HCT116 (cell line): ENCODE measurements at regions not wholly inside any gene's neighbourhood (a gene's known extent, or its start where the extent isn't known, plus 50 kb on each side); places are given as distances from the start of the nearest gene placed in this dataset.

Experiments used
- ATAC-seq: fragments of 200-7000 bp; cut with Tn5 transposase; 2 replicates; pipeline ENCODE4 v1.9.1; 2020; ENCODE audit warnings: mild to moderate bottlenecking, moderate library complexity
- BruUV-seq: library from RNA; stranded (reverse); fragments of 400-500 nt; replicated peaks from 2 replicates; lab custom pipeline; 2021; lab: Mats Ljungman, UMichigan
- CTCF ChIA-PET: fragments of 300-600 bp; sonication (Branson Sonifier 250); formaldehyde crosslinking; loops from one replicate; lab custom pipeline; 2021; ENCODE audit warnings: antibody characterized with exemption; lab: Charles Lee
- POLR2A ChIA-PET: fragments of 300-600, 350-600 bp; sonication (Branson Sonifier 250); formaldehyde crosslinking; loops from one replicate; lab custom pipeline; 2021; ENCODE audit warnings: antibody characterized with exemption; lab: Charles Lee
- RAD21 ChIA-PET, 2 experiments: fragments of 300-600 bp; sonication (Branson Sonifier 250); formaldehyde crosslinking; loops; one replicate each; lab custom pipeline; 2023; ENCODE audit warnings: low total read pairs in 2 of 2; ENCODE audit not compliant: uncharacterized antibody in 2 of 2, unreplicated experiment in 2 of 2, low non-redundant PET in 1 of 2; lab: Charles Lee
- DNase-seq: peaks from one replicate; pipeline ENCODE4 v3.0.0-alpha.2; 2010; ENCODE audit warnings: low read depth, low spot score
- H2AFZ ChIP-seq: fragments of 200-600 bp; shearing (Covaris generic), sonication (generic); 2 replicates; pipeline ENCODE4 v1.6.1; 2017; ENCODE audit warnings: low read depth, mixed run types, mixed read lengths, antibody characterized with exemption, low read length; ENCODE audit not compliant: poor library complexity, severe bottlenecking
- H3K27ac ChIP-seq: 2 replicates; pipeline ENCODE4 v1.5.1; 2012; ENCODE audit warnings: low read depth, low read length
- H3K27me3 ChIP-seq: fragments of 200-600 bp; sonication (generic); 2 replicates; pipeline ENCODE4 v1.6.1; 2016; ENCODE audit warnings: mixed run types, low read length, mixed read lengths; ENCODE audit not compliant: insufficient read depth
- H3K36me3 ChIP-seq, 2 experiments: fragments of 200-500 bp in 1 of 2; fragments of 200-600 bp in 1 of 2; sonication (Bioruptor generic) in 1 of 2; sonication (generic) in 1 of 2; 2 replicates each; pipeline versions ENCODE4 v1.5.1 to v1.6.1; 2014 to 2016; ENCODE audit warnings: low read length in 2 of 2, inconsistent platforms in 1 of 2, mixed read lengths in 1 of 2, mixed run types in 1 of 2; ENCODE audit not compliant: insufficient read depth in 2 of 2, control insufficient read depth in 1 of 2
- H3K4me1 ChIP-seq, 2 experiments: fragments of 200-600 bp in 1 of 2; sonication (generic) in 1 of 2; 2 replicates each; pipeline versions ENCODE4 v1.5.1 to v1.6.1; 2012 to 2017; ENCODE audit warnings: low read length in 2 of 2, inconsistent platforms in 1 of 2, mild to moderate bottlenecking in 1 of 2, mixed read lengths in 1 of 2, mixed run types in 1 of 2, moderate library complexity in 1 of 2; ENCODE audit not compliant: insufficient read depth in 2 of 2, control insufficient read depth in 1 of 2
- H3K4me2 ChIP-seq: fragments of 200-600 bp; sonication (generic); 2 replicates; pipeline ENCODE4 v1.6.1; 2017; ENCODE audit warnings: mixed run types, low read length, mixed read lengths
- H3K4me3 ChIP-seq, 2 experiments: fragments of 200-600 bp in 1 of 2; sonication (generic) in 1 of 2; replicated peaks in 1 of 2; 2 replicates each; pipeline ENCODE4 v1.5.1; 2011 to 2016; ENCODE audit warnings: low read length in 2 of 2, control low read depth in 1 of 2, low read depth in 1 of 2, mild to moderate bottlenecking in 1 of 2, mixed read lengths in 1 of 2, mixed run types in 1 of 2
- H3K79me2 ChIP-seq: fragments of 200-600 bp; sonication (generic); 2 replicates; pipeline ENCODE4 v1.6.1; 2017; ENCODE audit warnings: mild to moderate bottlenecking, mixed run types, low read length, moderate library complexity, mixed read lengths; ENCODE audit not compliant: insufficient read depth
- H3K9ac ChIP-seq: fragments of 200-600 bp; sonication (generic); 2 replicates; pipeline ENCODE4 v1.6.1; 2016; ENCODE audit warnings: low read length, mixed read lengths
- H3K9me2 ChIP-seq: fragments of 200-600 bp; sonication (generic), shearing (Covaris generic); 2 replicates; pipeline ENCODE4 v1.6.1; 2017; ENCODE audit warnings: mixed run types, mild to moderate bottlenecking, moderate library complexity; ENCODE audit not compliant: insufficient read depth
- H3K9me3 ChIP-seq, 2 experiments: fragments of 200-500 bp in 1 of 2; fragments of 200-600 bp in 1 of 2; sonication (Bioruptor generic) in 1 of 2; sonication (generic) in 1 of 2; 2 replicates each; pipeline ENCODE4 v1.6.1; 2014 to 2017; ENCODE audit warnings: low read length in 2 of 2, mixed read lengths in 2 of 2, inconsistent platforms in 1 of 2, low read depth in 1 of 2, mild to moderate bottlenecking in 1 of 2, mixed run types in 1 of 2, moderate library complexity in 1 of 2; ENCODE audit not compliant: control insufficient read depth in 1 of 2, insufficient read depth in 1 of 2
- H4K20me1 ChIP-seq: fragments of 200-600 bp; sonication (generic), shearing (Covaris generic); 2 replicates; pipeline ENCODE4 v1.6.1; 2017; ENCODE audit warnings: mixed run types, mild to moderate bottlenecking, moderate library complexity; ENCODE audit not compliant: insufficient read depth
- EGR1 ChIP-seq: IDR thresholded peaks from 2 replicates; pipeline ENCODE4 v1.6.1; 2012; ENCODE audit warnings: low read depth
- EZH2 ChIP-seq: fragments of 200-600 bp; sonication (generic); IDR thresholded peaks from 2 replicates; pipeline ENCODE4 v1.6.1; 2017; ENCODE audit warnings: antibody characterized with exemption, mixed run types
- FOSL1 ChIP-seq: IDR thresholded peaks from 2 replicates; pipeline ENCODE4 v1.6.1; 2012; ENCODE audit warnings: low read depth
- SRF ChIP-seq: IDR thresholded peaks from 2 replicates; pipeline ENCODE4 v1.6.1; 2012; ENCODE audit warnings: low read depth
- TCF7L2 ChIP-seq: IDR thresholded peaks from 2 replicates; pipeline ENCODE4 v1.7.0; 2011; ENCODE audit warnings: borderline replicate concordance, inconsistent platforms; ENCODE audit not compliant: insufficient read depth, insufficient read length; ENCODE audit errors: extremely low read depth
- YY1 ChIP-seq: IDR thresholded peaks from 2 replicates; pipeline ENCODE4 v1.6.1; 2011; ENCODE audit warnings: low read length, low read depth, moderate library complexity, mild to moderate bottlenecking; ENCODE audit not compliant: insufficient replicate concordance; ENCODE audit errors: extremely low read depth
- ZBTB33 ChIP-seq: IDR thresholded peaks from 2 replicates; pipeline ENCODE4 v1.6.1; 2011; ENCODE audit warnings: mild to moderate bottlenecking, low read length, moderate library complexity; ENCODE audit not compliant: insufficient replicate concordance; ENCODE audit errors: extremely low read depth
- ZFX ChIP-seq: fragments of 450-650 bp; IDR thresholded peaks from 2 replicates; pipeline ENCODE4 v1.6.1; 2017
- ZNF274 ChIP-seq: fragments of 200-500 bp; sonication (Bioruptor generic); IDR thresholded peaks from 2 replicates; pipeline ENCODE4 v1.6.1; 2014; ENCODE audit warnings: mild to moderate bottlenecking, low read depth, low read length, inconsistent platforms
- intact Hi-C: fragments of 100-400 bp; cut with micrococcal nuclease; formaldehyde crosslinking; loops from 2 replicates; pipeline ENCODE4 v1.10.0; 2022

- TF ChIP-seq FOSL1 (no peak), ZNF274 (no peak)
Measured at GRCh38 chr3:104514776-104515175, 851.9 kb upstream of the ALCAM start (continued).

GRCh38 chr3:104519068-104519467 lies 847.6 kb upstream of the ALCAM start:
- BruUV-seq, result no TSS peak
- TF ChIP-seq ZFX (no peak), YY1 (no peak), EGR1 (no peak), FOSL1 (no peak), ZBTB33 (no peak), SRF (no peak), TCF7L2 (no peak), EZH2 (no peak)
- DNase-seq (no peak), ATAC-seq (no peak)
- Histone ChIP-seq H3K27ac (no peak overlapping the region), H4K20me1 (no peaks in the 10 kb centered on the region), H3K9me3 (no peaks in the 10 kb centered on the region), H3K79me2 (no peaks in the 10 kb centered on the region), H3K9me2 (no peaks in the 10 kb centered on the region), H2AFZ (no peak overlapping the region), H3K4me1 (no peaks in the 10 kb centered on the region), H3K9ac (no peak overlapping the region), H3K27me3 (no peaks in the 10 kb centered on the region), H3K4me3 (no peak overlapping the region), H3K36me3 (no peaks in the 10 kb centered on the region), H3K4me2 (no peak overlapping the region)
- ChIA-PET CTCF (interaction anchor here (1.3 kb wide), 1 partner anchor 77 kb away, joined by 4 read pairs; no protein-coding TSS in a partner anchor), POLR2A (no interaction called here), RAD21 (no interaction called here)
- intact Hi-C loops, result no loop called here
